VCaP (cell line): ENCODE measurements at regions not wholly inside any gene's neighbourhood (a gene's known extent, or its start where the extent isn't known, plus 50 kb on each side); places are given as distances from the start of the nearest gene placed in this dataset.

Experiments
- H3K27ac ChIP-seq: fragments of 450-650 bp; 2 replicates; pipeline ENCODE4 v1.5.1; 2017
- TF ChIP-seq, protein P1 (sequence below): fragments of 450-650 bp; conservative IDR thresholded peaks from 2 replicates; pipeline ENCODE4 v1.5.1; 2017; ENCODE audit warnings: mild to moderate bottlenecking, moderate library complexity

DNA sequence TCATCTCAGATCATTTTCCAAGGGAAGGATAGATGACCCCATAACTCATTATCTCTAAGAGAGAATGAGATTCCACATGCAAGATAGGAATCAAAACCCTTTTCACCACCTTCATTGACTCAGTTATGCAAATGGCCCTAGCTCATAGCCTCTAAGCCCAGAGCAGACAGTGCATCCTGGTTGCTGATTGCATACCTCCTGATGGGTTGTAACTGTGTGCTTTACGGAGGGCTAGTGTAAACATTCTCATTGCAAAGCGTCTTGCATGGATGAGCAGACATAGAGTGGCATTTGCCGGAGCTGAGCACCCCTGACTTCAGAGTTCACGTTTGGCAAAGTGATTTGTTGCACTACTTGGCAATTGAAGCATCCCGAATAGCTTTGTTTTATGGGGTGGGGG lies 151.0 kb downstream of the VCX3A start:
- no peak overlapping the region for H3K27ac ChIP-seq
- TF ChIP-seq, protein P1, sequence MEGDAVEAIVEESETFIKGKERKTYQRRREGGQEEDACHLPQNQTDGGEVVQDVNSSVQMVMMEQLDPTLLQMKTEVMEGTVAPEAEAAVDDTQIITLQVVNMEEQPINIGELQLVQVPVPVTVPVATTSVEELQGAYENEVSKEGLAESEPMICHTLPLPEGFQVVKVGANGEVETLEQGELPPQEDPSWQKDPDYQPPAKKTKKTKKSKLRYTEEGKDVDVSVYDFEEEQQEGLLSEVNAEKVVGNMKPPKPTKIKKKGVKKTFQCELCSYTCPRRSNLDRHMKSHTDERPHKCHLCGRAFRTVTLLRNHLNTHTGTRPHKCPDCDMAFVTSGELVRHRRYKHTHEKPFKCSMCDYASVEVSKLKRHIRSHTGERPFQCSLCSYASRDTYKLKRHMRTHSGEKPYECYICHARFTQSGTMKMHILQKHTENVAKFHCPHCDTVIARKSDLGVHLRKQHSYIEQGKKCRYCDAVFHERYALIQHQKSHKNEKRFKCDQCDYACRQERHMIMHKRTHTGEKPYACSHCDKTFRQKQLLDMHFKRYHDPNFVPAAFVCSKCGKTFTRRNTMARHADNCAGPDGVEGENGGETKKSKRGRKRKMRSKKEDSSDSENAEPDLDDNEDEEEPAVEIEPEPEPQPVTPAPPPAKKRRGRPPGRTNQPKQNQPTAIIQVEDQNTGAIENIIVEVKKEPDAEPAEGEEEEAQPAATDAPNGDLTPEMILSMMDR, result no peak

DNA sequence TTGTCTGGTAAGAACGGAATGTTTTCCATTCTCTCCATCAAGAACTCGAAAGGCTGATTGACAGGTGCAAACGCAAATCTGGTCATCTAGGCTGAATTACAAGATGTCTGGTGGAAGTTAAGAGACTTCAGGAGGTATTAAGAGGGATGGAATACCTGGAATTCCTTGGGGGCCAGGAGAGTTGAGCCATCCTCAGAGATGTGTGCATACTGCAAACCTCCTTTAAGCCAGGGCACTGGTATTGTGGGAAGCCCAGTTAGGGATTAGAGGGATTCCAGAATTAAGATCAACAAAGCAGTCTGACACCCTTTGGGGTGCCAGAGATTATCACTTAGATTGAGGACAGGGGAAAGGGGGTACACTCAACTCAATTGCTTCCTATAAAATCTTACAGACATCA lies 151.4 kb downstream of the VCX3A start:
- TF ChIP-seq, protein P1, result no peak
- H3K27ac ChIP-seq, result no peak overlapping the region

DNA sequence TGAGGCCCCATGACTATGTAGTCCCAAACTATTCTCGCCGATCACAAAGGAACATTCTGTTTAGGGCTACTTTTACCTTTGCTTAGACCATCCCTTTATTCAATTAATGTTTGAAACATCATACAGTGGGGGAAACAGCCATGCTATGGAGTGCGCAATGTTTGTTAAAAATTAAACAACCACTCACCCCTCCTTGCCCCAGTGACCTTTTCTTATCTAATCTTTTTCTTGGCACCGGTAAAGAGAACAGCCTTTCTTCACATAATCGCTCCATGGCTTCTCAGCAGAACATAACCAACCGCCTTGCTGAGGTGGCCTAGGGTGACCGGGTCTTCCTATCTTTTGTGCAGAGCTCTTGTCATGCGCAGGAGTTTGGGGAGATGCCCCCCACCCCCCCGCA lies 152.6 kb downstream of the VCX3A start:
- TF ChIP-seq, protein P1, result no peak
- H3K27ac ChIP-seq, result no peak overlapping the region

DNA sequence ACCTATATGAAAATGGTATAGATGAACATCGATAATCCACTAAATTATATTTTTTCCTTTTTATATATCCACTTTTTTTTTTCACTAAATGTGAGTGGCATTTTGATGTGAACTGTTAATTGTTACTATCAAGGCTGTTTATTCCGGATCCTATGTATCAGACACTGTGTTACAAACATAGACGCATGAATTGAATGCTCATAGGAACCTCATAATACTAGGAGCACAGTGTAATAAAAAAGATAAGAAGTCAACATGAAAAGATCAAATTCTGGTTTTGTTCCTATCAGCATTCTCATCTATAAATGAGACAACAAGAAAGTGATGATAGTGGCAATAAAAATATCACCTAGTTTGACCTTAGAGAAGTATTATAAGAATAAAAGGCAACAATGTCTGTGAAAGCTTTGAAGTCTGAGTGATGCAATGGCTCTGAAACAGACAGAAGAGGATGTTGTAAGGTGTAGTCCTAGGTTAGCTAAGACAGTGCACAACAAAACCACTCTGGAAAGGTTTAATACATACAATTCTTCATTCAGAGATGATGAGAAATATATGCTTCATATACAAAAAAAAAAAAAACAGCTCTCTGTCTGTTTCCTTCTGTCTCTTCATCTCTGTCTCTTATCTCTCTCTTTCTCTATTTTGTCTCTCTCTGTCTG lies 148.6 kb upstream of the NLGN4X start:
- H3K27ac ChIP-seq, result no peak overlapping the region
- TF ChIP-seq, protein P1, result no peak

DNA sequence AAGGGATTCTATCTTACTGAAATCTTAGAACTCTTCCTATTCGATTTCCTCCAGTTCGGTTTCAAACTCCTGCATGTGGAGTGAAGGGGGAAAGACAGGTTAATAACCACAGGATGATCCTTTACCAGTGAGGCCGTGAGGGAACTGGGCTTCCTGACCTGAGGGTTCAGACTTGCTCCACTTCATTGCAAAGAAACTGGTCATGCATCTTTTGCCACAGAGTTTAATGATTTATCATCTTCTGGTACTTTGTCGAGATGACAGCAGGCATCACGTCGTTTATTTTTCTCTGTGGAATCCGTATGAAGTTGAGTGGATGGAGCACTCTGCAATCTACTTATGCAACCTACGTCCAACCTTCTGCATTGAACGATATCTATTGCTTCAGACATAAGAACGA lies 145.9 kb upstream of the NLGN4X start:
- TF ChIP-seq, protein P1, result no peak

DNA sequence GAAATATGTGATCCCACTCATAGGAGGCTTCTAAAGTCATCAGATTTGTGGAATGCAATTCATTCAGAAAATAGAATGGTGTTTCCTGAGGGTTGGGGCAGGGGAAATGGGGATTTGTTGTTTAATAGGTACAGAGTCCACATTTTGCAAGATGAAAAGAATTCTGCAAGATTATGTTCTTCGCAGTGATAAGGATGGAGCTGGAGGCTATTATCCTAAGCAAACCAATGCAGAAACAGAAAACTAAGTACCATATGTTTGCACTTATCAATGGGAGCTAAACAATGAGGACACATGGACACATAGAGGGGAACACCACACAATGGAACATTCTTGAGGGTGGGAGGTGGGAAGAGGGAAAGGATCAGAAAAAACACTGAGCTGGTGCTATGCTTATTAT lies 144.3 kb upstream of the NLGN4X start:
- no peak overlapping the region for H3K27ac ChIP-seq
- TF ChIP-seq, protein P1, result no peak

More for the DNA sequence above, 145.9 kb upstream of the NLGN4X start:
- H3K27ac ChIP-seq, result no peak overlapping the region

DNA sequence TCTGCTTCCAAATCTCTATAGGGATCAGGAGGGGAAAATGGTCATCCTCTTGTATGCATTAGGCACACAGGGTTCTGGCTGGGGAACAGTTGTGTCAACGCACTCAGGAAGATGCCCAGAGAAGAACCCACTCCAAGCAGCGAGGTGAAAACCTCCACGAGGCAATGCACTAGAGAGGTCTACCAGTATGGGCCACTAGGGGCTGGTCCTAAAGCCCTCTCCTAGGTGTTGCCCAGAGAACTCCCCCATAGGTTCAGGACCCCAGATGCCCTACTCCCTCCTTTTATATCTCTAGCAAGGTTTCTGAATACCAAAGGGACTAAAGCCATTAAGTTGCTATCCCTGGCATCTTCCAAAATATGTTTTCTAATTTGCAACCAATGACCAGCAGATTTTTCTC lies 142.7 kb upstream of the NLGN4X start:
- no peak overlapping the region for H3K27ac ChIP-seq
- TF ChIP-seq, protein P1, result no peak
